IPS DF 19.7 (cell line): ENCODE measurements at regions not wholly inside any gene's neighbourhood (a gene's known extent, or its start where the extent isn't known, plus 50 kb on each side); places are given as distances from the start of the nearest gene placed in this dataset.
A peak's percentile ranks its signal among the peaks of the same experiment; 100 is the strongest.
"Not testable (repeated sequence)": the region's sequence is repeated elsewhere in the genome, so short reads cannot be mapped to it uniquely, and the experiment has no call there.

ENCODE experiments used
- DNase-seq: peaks from one replicate; pipeline ENCODE4 v3.0.0-alpha.2; 2013; ENCODE audit warnings: low read depth, low spot score

GRCh38 chr4:28073860-28074555 lies 1213.4 kb downstream of the STIM2 start:
- DNase-seq = peak; percentile 17

DNA sequence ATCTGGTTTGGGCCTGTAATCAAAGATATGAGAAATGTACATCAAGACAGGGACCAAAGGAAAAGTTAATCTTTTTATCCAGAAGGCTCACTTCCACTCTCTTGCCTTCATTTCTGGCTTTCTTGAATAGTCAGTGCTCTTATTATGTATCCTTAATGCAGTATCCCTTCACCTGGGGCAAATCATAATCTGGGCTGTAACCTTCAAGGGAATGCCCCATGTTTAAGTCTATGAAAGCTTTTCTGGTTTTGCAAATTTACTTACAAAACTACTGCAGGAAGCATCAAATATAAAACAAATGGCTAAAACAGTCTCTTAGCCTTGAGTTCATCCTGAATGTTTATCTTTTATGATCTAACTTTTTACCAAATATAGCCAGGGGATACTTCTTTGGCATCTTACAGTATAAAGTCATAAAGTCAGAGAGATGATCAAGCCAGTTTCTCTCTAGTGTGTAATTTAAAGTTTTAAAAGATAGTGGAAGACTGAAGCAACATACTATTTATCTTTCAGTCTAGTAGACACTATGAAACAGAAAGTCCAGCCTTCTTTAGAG lies 1214.8 kb downstream of the STIM2 start:
- DNase-seq = no peak

DNA sequence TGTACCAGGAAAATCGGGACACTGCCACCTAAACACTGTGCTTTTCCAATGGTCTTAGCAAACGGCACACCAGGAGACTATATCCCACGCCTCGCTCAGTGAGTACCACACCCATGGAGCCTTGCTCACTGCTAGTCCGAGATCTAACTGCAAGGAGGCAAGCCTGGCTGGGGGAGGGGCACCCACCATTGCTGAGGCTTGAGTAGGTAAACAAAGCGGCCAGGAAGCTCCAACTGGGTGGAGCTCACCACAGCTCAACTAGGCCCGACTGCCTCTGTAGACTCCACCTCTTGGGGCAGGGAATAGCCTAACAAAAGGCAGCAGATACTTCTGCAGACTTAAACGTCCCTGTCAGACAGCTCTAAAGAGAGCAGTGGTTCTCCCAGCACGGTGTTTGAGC lies 1216.6 kb downstream of the STIM2 start:
- DNase-seq = not testable (repeated sequence)

DNA sequence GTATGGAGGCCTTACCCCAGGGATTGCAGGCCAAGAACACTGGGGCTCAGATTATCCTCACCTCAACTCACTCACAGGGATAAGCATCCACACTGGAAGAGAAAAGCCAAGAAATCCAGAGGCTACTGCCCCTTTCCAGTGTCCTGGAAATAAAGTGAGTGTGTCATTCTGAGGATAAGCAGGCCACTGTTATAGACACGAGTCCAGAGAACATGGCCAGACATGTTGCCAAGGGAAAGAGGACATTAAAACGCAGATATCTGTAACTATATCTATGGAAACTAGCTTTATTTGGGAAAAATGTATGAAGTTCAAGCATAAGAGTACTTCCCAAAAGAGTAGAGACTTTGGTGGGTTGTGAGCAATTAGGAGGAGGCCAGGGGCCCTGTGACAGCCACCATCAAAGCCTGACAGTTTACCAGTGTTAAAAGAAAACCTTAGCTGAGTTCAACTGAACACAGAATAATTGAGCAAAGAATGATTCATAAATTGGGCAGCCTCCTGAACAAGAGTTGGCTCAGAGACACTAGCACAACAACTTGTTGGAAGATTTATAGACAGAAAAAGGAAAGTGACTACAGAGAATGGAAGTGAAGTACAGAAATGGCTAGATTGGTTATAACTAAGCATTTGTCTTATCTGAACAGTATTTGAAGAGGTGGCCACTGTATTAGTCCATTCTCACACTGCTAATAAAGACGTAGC lies 1222.2 kb downstream of the STIM2 start:
- no peak for DNase-seq

- DNase-seq = no peak
Observed at GRCh38 chr4:28092610-28093009, 1232.0 kb downstream of the STIM2 start.

- no peak for DNase-seq
Observed at GRCh38 chr4:28093071-28093470, 1232.4 kb downstream of the STIM2 start.

DNA sequence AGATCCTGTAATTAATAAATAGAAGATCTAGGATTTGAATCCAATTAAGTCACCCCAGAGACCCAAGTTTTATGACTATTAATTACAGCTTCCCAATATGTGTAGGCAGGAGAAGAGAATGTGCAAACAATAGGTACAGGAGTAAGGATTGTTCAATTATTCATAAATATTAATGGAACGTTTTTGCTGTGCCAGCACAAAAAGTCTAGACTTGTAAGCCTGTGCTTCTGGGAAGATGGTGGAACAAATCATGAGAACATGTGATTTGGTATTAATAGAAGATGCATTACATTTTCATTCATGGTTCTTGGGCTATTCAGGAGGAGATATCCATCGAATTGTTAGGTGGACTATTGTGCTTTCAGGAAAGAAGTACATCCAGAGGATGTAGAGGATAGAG lies 1240.9 kb downstream of the STIM2 start:
- no peak for DNase-seq

GRCh38 chr4:28105271-28105859 lies 1244.7 kb downstream of the STIM2 start:
- DNase-seq = no peak

- no peak for DNase-seq
Observed at GRCh38 chr4:28106155-28106554, 1245.5 kb downstream of the STIM2 start.

DNA sequence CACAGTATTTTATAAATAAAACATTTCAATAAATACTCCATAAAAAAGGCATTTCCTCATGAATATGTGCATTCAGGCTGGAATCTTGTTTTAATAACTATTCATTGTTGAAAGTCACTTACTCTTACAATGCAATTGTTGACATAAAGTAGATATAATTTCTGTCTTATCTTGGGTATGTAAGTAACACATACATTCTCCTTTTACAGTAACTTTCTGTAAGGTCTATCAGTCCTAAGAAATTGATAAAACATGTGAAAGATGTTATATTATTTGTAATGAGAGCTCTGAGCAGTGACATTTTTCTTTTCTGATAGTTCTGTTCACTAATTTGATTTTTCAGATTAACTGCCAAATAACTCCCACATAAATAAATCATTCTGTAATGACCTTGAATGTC lies 1249.2 kb downstream of the STIM2 start:
- DNase-seq = no peak

GRCh38 chr4:28112691-28113335 lies 1252.2 kb downstream of the STIM2 start:
- DNase-seq = not testable (repeated sequence)

GRCh38 chr4:28113586-28113985 lies 1252.9 kb downstream of the STIM2 start:
- DNase-seq = not testable (repeated sequence)

- not testable (repeated sequence) for DNase-seq
Observed at GRCh38 chr4:28116526-28117083, 1256.0 kb downstream of the STIM2 start.

GRCh38 chr4:28117084-28117682 lies 1256.5 kb downstream of the STIM2 start:
- no peak for DNase-seq

GRCh38 chr4:28146191-28146590 lies 1285.5 kb downstream of the STIM2 start:
- DNase-seq = no peak

DNA sequence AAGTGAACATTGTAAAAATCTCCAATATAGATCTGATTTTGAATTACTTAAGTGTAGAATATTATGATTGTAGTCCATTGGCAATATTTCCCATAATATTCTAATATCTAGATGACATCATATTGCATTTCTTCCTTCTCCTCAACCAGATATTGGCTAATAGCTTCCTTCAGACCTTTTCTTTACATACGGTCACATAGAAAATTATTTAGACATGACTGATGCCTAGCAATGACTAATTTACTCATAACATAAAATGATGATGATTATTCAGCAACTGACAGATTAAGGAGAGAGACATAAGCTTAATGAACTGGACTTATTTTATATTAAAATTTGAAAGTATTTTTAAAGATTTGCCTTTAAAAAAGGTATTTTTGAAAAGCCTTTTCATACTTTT lies 1287.6 kb downstream of the STIM2 start:
- DNase-seq = no peak

GRCh38 chr4:28149762-28150161 lies 1289.1 kb downstream of the STIM2 start:
- no peak for DNase-seq

DNA sequence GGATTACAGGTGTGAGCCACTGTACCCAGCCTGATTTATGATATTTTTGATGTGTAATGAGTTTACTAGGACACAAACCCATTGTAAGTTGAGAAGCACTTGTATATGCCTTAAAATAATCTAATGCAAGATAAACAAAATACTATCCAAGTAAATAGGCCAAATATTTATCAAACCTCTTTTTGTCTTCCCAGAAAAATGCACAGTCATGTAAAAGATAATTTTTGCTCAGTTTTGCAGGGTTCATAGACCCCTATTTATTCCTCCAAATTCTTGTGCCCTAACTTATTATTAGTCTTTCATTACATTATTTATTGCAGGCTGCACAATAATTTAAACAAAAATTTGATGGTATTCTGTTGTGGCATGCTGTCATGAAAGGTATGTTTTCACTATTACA lies 1290.7 kb downstream of the STIM2 start:
- no peak for DNase-seq

DNA sequence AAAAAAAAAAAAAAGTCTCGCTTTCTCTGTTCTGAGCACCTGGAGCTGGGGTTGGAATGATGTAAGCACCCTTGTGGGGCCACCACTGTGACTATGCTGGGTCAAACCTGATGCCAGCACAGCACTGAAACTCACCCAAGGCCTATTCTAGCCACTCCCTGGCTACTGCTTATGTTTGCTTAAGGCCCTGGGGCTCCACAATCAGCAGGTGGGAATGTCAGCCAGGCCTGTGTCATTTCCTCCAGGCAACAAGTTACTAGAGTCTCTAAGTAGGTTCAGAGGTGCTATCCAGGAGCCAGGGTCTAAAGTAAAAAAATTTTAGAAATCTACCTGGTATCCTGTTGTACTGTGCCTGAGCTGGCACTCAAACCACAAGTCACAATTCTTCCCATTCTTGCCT lies 1306.8 kb downstream of the STIM2 start:
- DNase-seq = no peak

- DNase-seq = no peak
Observed at GRCh38 chr4:28176942-28177341, 1316.3 kb downstream of the STIM2 start.

- no peak for DNase-seq
Observed at GRCh38 chr4:28177641-28178040, 1317.0 kb downstream of the STIM2 start.
